ENCODE measurements at regions not wholly inside any gene's neighbourhood (a gene's known extent, or its start where the extent isn't known, plus 50 kb on each side); places are given as distances from the start of the nearest gene placed in this dataset.

- TF ChIP-seq CTCF (IDR thresholded peaks at IDR 0.05; ENCODE audit: low read length) (no peak), EZH2phosphoT487 (IDR thresholded peaks at IDR 0.05; ENCODE audit: low read length) (no peak)
These were observed 115.0 kb upstream of the PTPRG start for GRCh38 chr3:61446341-61446740.

Measured in MM.1S (cell line).